ENCODE measurements at regions not wholly inside any gene's neighbourhood (a gene's known extent, or its start where the extent isn't known, plus 50 kb on each side); places are given as distances from the start of the nearest gene placed in this dataset.

GRCh38 chr14:101350021-101350420, 211.3 kb upstream of the DIO3 start:
- H3K27me3 Mint-ChIP-seq: peaks cover 5 to 7% of the 10 kb centered on the region in 2 donors

GRCh38 chr14:101350691-101351090, 210.6 kb upstream of the DIO3 start:
- no peak overlapping the region for H3K27ac Mint-ChIP-seq
- Histone ChIP-seq H3K36me3 (ENCODE audit: insufficient read depth, low read length) (no peaks in the 10 kb centered on the region), H3K4me1 (ENCODE audit: insufficient read depth, low read length) (no peaks in the 10 kb centered on the region), H3K9me3 (ENCODE audit: low read length) (no peaks in the 10 kb centered on the region), H3K27ac (ENCODE audit: low read depth, low read length) (no peak overlapping the region), H3K27me3 (ENCODE audit: insufficient read depth, low read length, poor library complexity, severe bottlenecking) (no peaks in the 10 kb centered on the region), H3K4me3 (ENCODE audit: low read length) (no peak overlapping the region)
- ChIA-PET CTCF (no interaction called here), POLR2A (no interaction called here)
- peaks cover 7 to 9% of the 10 kb centered on the region in 2 donors for H3K27me3 Mint-ChIP-seq
- H3K9me3 Mint-ChIP-seq: peaks cover 4 to 12% (median 5%) of the 10 kb centered on the region in 5 donors
- H3K4me1 Mint-ChIP-seq: no peaks in the 10 kb centered on the region
- H3K4me3 Mint-ChIP-seq: no peak overlapping the region
- DNase-seq: no peak
- no peaks in the 10 kb centered on the region for H3K36me3 Mint-ChIP-seq

More at GRCh38 chr14:101350021-101350420, 211.3 kb upstream of the DIO3 start:
- no peak overlapping the region for H3K27ac Mint-ChIP-seq
- Histone ChIP-seq H3K36me3 (ENCODE audit: insufficient read depth, low read length) (no peaks in the 10 kb centered on the region), H3K27ac (ENCODE audit: low read depth, low read length) (no peak overlapping the region), H3K4me1 (ENCODE audit: insufficient read depth, low read length) (no peaks in the 10 kb centered on the region), H3K9me3 (ENCODE audit: low read length) (no peaks in the 10 kb centered on the region), H3K4me3 (ENCODE audit: low read length) (no peak overlapping the region), H3K27me3 (ENCODE audit: insufficient read depth, low read length, poor library complexity, severe bottlenecking) (no peaks in the 10 kb centered on the region)
- ChIA-PET POLR2A (no interaction called here), CTCF (no interaction called here)
- no peaks in the 10 kb centered on the region for H3K4me1 Mint-ChIP-seq
- DNase-seq: no peak
- H3K4me3 Mint-ChIP-seq: no peak overlapping the region
- peaks cover 4 to 9% (median 5%) of the 10 kb centered on the region in 5 donors for H3K9me3 Mint-ChIP-seq
- H3K36me3 Mint-ChIP-seq: no peaks in the 10 kb centered on the region

- Mint-ChIP-seq H3K4me3 (no peak overlapping the region), H3K27me3 (peaks cover 7 to 13% of the 10 kb centered on the region in 2 donors), H3K36me3 (no peaks in the 10 kb centered on the region), H3K9me3 (peaks cover 4 to 12% (median 5%) of the 10 kb centered on the region in 5 donors), H3K4me1 (no peaks in the 10 kb centered on the region), H3K27ac (no peak overlapping the region)
- Histone ChIP-seq H3K27me3 (ENCODE audit: insufficient read depth, low read length, poor library complexity, severe bottlenecking) (no peaks in the 10 kb centered on the region), H3K36me3 (ENCODE audit: insufficient read depth, low read length) (no peaks in the 10 kb centered on the region), H3K4me1 (ENCODE audit: insufficient read depth, low read length) (no peaks in the 10 kb centered on the region), H3K9me3 (ENCODE audit: low read length) (no peaks in the 10 kb centered on the region), H3K4me3 (ENCODE audit: low read length) (no peak overlapping the region), H3K27ac (ENCODE audit: low read depth, low read length) (no peak overlapping the region)
- ChIA-PET CTCF (no interaction called here), POLR2A (no interaction called here)
- DNase-seq: no peak
These were observed 210.1 kb upstream of the DIO3 start for GRCh38 chr14:101351146-101351545.

GRCh38 chr14:101351769-101352168, 209.5 kb upstream of the DIO3 start:
- H3K27ac ChIP-seq (ENCODE audit: low read depth, low read length): no peak overlapping the region
- no peaks in the 10 kb centered on the region for H3K36me3 Mint-ChIP-seq
- no peaks in the 10 kb centered on the region for H3K4me1 ChIP-seq (ENCODE audit: insufficient read depth, low read length)
- ChIA-PET CTCF (no interaction called here), POLR2A (no interaction called here)
- no peaks in the 10 kb centered on the region for H3K36me3 ChIP-seq (ENCODE audit: insufficient read depth, low read length)
- no peaks in the 10 kb centered on the region for H3K27me3 ChIP-seq (ENCODE audit: insufficient read depth, low read length, poor library complexity, severe bottlenecking)
- no peaks in the 10 kb centered on the region for H3K9me3 ChIP-seq (ENCODE audit: low read length)
- no peak overlapping the region for H3K4me3 ChIP-seq (ENCODE audit: low read length)
- DNase-seq: no peak
- H3K4me3 Mint-ChIP-seq: no peak overlapping the region
- no peak overlapping the region for H3K27ac Mint-ChIP-seq
- H3K27me3 Mint-ChIP-seq: peaks cover 7 to 17% of the 10 kb centered on the region in 2 donors
- peaks cover 4 to 14% (median 5%) of the 10 kb centered on the region in 5 donors for H3K9me3 Mint-ChIP-seq
- no peaks in the 10 kb centered on the region for H3K4me1 Mint-ChIP-seq

GRCh38 chr14:101352567-101352966, 208.7 kb upstream of the DIO3 start:
- Mint-ChIP-seq H3K4me3 (no peak overlapping the region), H3K36me3 (no peaks in the 10 kb centered on the region), H3K27me3 (peaks cover 7 to 20% of the 10 kb centered on the region in 2 donors), H3K4me1 (no peaks in the 10 kb centered on the region), H3K9me3 (peaks cover 4 to 18% (median 5%) of the 10 kb centered on the region in 5 donors), H3K27ac (no peak overlapping the region)
- Histone ChIP-seq H3K27ac (ENCODE audit: low read depth, low read length) (no peak overlapping the region), H3K4me3 (ENCODE audit: low read length) (no peak overlapping the region), H3K36me3 (ENCODE audit: insufficient read depth, low read length) (no peaks in the 10 kb centered on the region), H3K4me1 (ENCODE audit: insufficient read depth, low read length) (no peaks in the 10 kb centered on the region), H3K9me3 (ENCODE audit: low read length) (no peaks in the 10 kb centered on the region), H3K27me3 (ENCODE audit: insufficient read depth, low read length, poor library complexity, severe bottlenecking) (no peaks in the 10 kb centered on the region)
- ChIA-PET CTCF (no interaction called here), POLR2A (no interaction called here)
- no peak for DNase-seq

- H3K9me3 ChIP-seq (ENCODE audit: low read length): no peaks in the 10 kb centered on the region
- no peak overlapping the region for H3K27ac ChIP-seq (ENCODE audit: low read depth, low read length)
- no peaks in the 10 kb centered on the region for H3K4me1 ChIP-seq (ENCODE audit: insufficient read depth, low read length)
- H3K36me3 Mint-ChIP-seq: no peaks in the 10 kb centered on the region
- no peak for DNase-seq
- H3K27me3 ChIP-seq (ENCODE audit: insufficient read depth, low read length, poor library complexity, severe bottlenecking): no peaks in the 10 kb centered on the region
- H3K4me3 Mint-ChIP-seq: no peak overlapping the region
- H3K36me3 ChIP-seq (ENCODE audit: insufficient read depth, low read length): no peaks in the 10 kb centered on the region
- ChIA-PET POLR2A (no interaction called here), CTCF (no interaction called here)
- peaks cover 7 to 21% of the 10 kb centered on the region in 2 donors for H3K27me3 Mint-ChIP-seq
- no peak overlapping the region for H3K4me3 ChIP-seq (ENCODE audit: low read length)
- H3K9me3 Mint-ChIP-seq: peaks cover 2 to 15% (median 5%) of the 10 kb centered on the region in 5 donors
- no peak overlapping the region for H3K27ac Mint-ChIP-seq
- no peaks in the 10 kb centered on the region for H3K4me1 Mint-ChIP-seq
These were observed 207.9 kb upstream of the DIO3 start for GRCh38 chr14:101353422-101353821.

GRCh38 chr14:101354726-101355125, 206.6 kb upstream of the DIO3 start:
- peaks cover 10 to 28% of the 10 kb centered on the region in 2 donors for H3K27me3 Mint-ChIP-seq
- no peaks in the 10 kb centered on the region for H3K36me3 Mint-ChIP-seq
- H3K4me1 Mint-ChIP-seq: no peaks in the 10 kb centered on the region
- ChIA-PET CTCF (no interaction called here), POLR2A (no interaction called here)
- Histone ChIP-seq H3K4me1 (ENCODE audit: insufficient read depth, low read length) (no peaks in the 10 kb centered on the region), H3K27me3 (ENCODE audit: insufficient read depth, low read length, poor library complexity, severe bottlenecking) (no peaks in the 10 kb centered on the region), H3K9me3 (ENCODE audit: low read length) (no peaks in the 10 kb centered on the region), H3K4me3 (ENCODE audit: low read length) (no peak overlapping the region), H3K27ac (ENCODE audit: low read depth, low read length) (no peak overlapping the region), H3K36me3 (ENCODE audit: insufficient read depth, low read length) (no peaks in the 10 kb centered on the region)
- H3K27ac Mint-ChIP-seq: no peak overlapping the region
- H3K9me3 Mint-ChIP-seq: peaks cover 2 to 13% (median 5%) of the 10 kb centered on the region in 5 donors
- H3K4me3 Mint-ChIP-seq: peak overlapping the region in 1 of 7 donors; percentile 16
- no peak for DNase-seq

- Mint-ChIP-seq H3K27ac (no peak overlapping the region), H3K9me3 (peaks cover 2 to 13% (median 5%) of the 10 kb centered on the region in 5 donors), H3K27me3 (peaks cover 10 to 31% of the 10 kb centered on the region in 2 donors), H3K4me1 (no peaks in the 10 kb centered on the region), H3K4me3 (no peak overlapping the region), H3K36me3 (no peaks in the 10 kb centered on the region)
- DNase-seq: no peak
- ChIA-PET CTCF (no interaction called here), POLR2A (no interaction called here)
- H3K27ac ChIP-seq (ENCODE audit: low read depth, low read length): no peak overlapping the region
- no peaks in the 10 kb centered on the region for H3K27me3 ChIP-seq (ENCODE audit: insufficient read depth, low read length, poor library complexity, severe bottlenecking)
- H3K36me3 ChIP-seq (ENCODE audit: insufficient read depth, low read length): no peaks in the 10 kb centered on the region
- H3K4me1 ChIP-seq (ENCODE audit: insufficient read depth, low read length): no peaks in the 10 kb centered on the region
- no peaks in the 10 kb centered on the region for H3K9me3 ChIP-seq (ENCODE audit: low read length)
- H3K4me3 ChIP-seq (ENCODE audit: low read length): no peak overlapping the region
These were observed 206.0 kb upstream of the DIO3 start for GRCh38 chr14:101355284-101355683.

GRCh38 chr14:101357038-101357437, 204.3 kb upstream of the DIO3 start:
- Histone ChIP-seq H3K9me3 (ENCODE audit: low read length) (no peaks in the 10 kb centered on the region), H3K4me3 (ENCODE audit: low read length) (no peak overlapping the region), H3K27me3 (ENCODE audit: insufficient read depth, low read length, poor library complexity, severe bottlenecking) (no peaks in the 10 kb centered on the region), H3K4me1 (ENCODE audit: insufficient read depth, low read length) (no peaks in the 10 kb centered on the region), H3K36me3 (ENCODE audit: insufficient read depth, low read length) (no peaks in the 10 kb centered on the region), H3K27ac (ENCODE audit: low read depth, low read length) (no peak overlapping the region)
- DNase-seq: no peak
- CTCF ChIA-PET: no interaction called here
- Mint-ChIP-seq H3K36me3 (no peaks in the 10 kb centered on the region), H3K4me3 (no peak overlapping the region), H3K27me3 (peaks cover 13 to 33% of the 10 kb centered on the region in 2 donors), H3K27ac (no peak overlapping the region), H3K9me3 (peaks cover 2 to 13% (median 5%) of the 10 kb centered on the region in 5 donors), H3K4me1 (no peaks in the 10 kb centered on the region)
- POLR2A ChIA-PET: no interaction called here
